ENCODE measurements at regions not wholly inside any gene's neighbourhood (a gene's known extent, or its start where the extent isn't known, plus 50 kb on each side); places are given as distances from the start of the nearest gene placed in this dataset.
"Not testable (repeated sequence)": the region's sequence is repeated elsewhere in the genome, so short reads cannot be mapped to it uniquely, and the experiment has no call there.

- not testable (repeated sequence) for TF ChIP-seq CTCF, POLR2A (IDR thresholded peaks at IDR 0.05)
Measured at GRCh38 chr2:8610775-8611174, 71.1 kb upstream of the ID2 start.
